LNCaP clone FGC (cell line): ENCODE measurements at regions not wholly inside any gene's neighbourhood (a gene's known extent, or its start where the extent isn't known, plus 50 kb on each side); places are given as distances from the start of the nearest gene placed in this dataset.

Experiments
- DNase-seq: peaks from one replicate; pipeline ENCODE4 v3.0.0-alpha.2; 2011; ENCODE audit warnings: low read depth
- H3K4me3 ChIP-seq: 2 replicates; pipeline ENCODE4 v1.5.1; 2011; ENCODE audit warnings: mild to moderate bottlenecking, low read depth, low read length, control low read depth
- CTCF ChIP-seq: IDR thresholded peaks from 2 replicates; pipeline ENCODE4 v1.5.1; 2012; ENCODE audit warnings: mild to moderate bottlenecking; ENCODE audit not compliant: control insufficient read depth, insufficient read depth; ENCODE audit errors: extremely low read depth

- TF ChIP-seq CTCF = no peak
- no peak for DNase-seq
- H3K4me3 ChIP-seq = no peak overlapping the region
Measured at GRCh38 chr5:124134941-124135340, 611.5 kb downstream of the ZNF608 start.

GRCh38 chr5:124133406-124133805 is 613.0 kb downstream of the ZNF608 start:
- DNase-seq = no peak
- TF ChIP-seq CTCF = no peak
- H3K4me3 ChIP-seq = no peak overlapping the region

- DNase-seq = no peak
- TF ChIP-seq CTCF = no peak
- no peak overlapping the region for H3K4me3 ChIP-seq
Measured at GRCh38 chr5:124132843-124133242, 613.6 kb downstream of the ZNF608 start.

GRCh38 chr5:124131466-124131865 is 615.0 kb downstream of the ZNF608 start:
- no peak for DNase-seq
- TF ChIP-seq CTCF = no peak
- H3K4me3 ChIP-seq = no peak overlapping the region

- no peak overlapping the region for H3K4me3 ChIP-seq
- TF ChIP-seq CTCF = no peak
- DNase-seq = no peak
Measured at GRCh38 chr5:124130816-124131215, 615.6 kb downstream of the ZNF608 start.

GRCh38 chr5:124128867-124129266 is 616.9 kb downstream of the CSNK1G3 start:
- no peak overlapping the region for H3K4me3 ChIP-seq
- no peak for DNase-seq
- TF ChIP-seq CTCF = no peak

- no peak overlapping the region for H3K4me3 ChIP-seq
- no peak for TF ChIP-seq CTCF
- no peak for DNase-seq
Measured at GRCh38 chr5:124126504-124127217, 614.7 kb downstream of the CSNK1G3 start.
